ENCODE measurements at regions not wholly inside any gene's neighbourhood (a gene's known extent, or its start where the extent isn't known, plus 50 kb on each side); places are given as distances from the start of the nearest gene placed in this dataset.
A peak's percentile ranks its signal among the peaks of the same experiment; 100 is the strongest.
"Not testable (repeated sequence)": the region's sequence is repeated elsewhere in the genome, so short reads cannot be mapped to it uniquely, and the experiment has no call there.

DNA sequence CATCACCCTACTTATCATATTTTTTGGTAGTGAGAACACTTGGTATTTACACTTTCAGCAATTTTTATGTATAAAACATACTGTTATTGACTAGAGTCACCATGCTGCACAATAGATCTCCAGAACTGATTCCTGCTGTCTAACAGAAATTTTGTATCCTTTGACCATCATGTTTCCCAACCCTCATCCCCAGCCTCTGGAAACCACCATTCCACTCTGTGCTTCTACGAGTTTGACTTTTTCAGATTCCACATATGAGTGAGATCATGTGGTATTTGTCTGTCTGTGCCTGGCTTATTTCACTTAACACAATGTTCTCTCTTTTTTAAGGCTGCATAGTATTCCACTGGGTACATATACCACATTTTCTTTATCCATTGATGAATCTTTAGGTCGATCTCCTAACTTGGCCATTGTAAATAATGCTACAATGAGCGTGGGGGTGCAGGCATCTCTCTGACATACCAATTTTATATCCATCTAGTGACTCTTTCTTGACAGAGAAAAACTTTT, 115.9 kb upstream of the RUNX1 start:
- DNase-seq (ENCODE audit: low spot score) = no peak

DNA sequence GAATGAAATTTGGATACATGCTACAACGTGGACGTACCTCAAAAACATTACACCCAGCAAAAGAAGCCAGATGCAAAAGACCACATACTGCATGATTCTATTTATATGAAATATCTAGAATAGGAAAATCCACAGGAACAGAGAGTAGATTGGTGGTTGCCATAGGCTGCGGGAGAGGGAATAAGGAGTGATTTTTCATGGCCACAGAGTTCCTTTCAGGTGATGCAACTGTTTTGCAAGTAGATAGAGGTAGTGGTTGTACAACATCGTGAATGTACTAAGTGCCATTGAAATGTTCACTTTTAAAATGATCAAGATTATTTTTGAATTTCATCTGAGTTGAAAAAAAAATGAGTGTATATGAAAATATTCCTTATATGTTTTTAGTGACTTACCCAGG, 115.3 kb upstream of the RUNX1 start:
- no peak for DNase-seq (ENCODE audit: low spot score)

DNA sequence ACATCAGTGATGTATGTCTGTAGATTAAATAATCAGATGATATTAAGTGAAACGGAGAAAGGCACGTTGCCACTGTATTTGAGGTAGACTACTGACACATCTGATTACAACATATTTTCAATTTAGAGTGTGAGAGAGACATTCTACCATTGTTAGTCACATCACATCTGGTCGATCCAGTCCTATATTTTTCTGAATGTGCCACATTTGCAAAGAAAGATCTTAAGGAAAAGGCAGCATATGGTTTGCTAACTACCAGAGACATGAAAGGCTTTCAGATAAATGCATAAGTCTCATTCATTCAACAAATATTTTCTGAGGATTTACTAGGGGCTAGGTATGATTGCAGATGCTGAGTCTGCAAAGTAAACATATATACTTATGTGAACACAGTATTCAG, 114.3 kb upstream of the RUNX1 start:
- DNase-seq (ENCODE audit: low spot score) = peak; percentile 38

DNA sequence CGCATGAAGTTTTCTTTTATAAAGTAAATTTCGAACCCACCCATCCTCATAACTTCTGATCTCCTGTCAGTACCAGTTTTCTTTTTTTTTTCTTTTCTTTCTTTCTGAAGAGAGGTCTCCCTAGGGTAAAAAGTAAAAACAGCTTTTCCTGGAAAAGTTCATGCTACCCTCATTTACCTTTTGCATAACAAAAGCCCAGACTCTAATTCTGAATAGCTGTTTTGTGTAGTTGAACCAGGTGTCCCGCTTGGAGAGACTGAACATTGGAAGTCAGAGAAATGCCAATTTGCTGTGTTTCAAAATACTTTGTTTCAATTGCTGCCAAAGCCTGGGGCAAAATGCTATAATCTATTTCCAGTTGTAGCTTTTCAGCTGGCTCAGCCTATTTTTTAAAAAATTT, 113.7 kb upstream of the RUNX1 start:
- no peak for DNase-seq (ENCODE audit: low spot score)

DNA sequence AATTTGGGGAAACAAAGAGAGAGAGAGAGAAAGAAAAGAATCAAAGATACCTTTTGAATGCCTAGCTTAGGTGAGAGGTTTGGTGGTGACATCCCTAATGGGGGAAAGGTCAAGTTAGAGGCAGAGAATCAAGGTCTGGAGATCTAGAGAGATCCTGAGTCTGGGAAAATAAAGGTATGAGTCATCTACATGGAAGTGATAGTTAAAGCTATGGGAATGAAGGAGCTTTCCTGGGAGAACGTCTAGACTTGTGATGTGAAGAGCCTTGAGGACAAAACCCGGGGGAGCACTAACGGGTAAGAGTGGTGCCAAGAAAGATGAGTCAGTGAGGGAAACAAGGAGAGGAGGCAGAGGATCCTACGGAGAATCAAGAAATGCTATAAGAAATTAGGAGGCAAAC, 110.8 kb upstream of the RUNX1 start:
- DNase-seq (ENCODE audit: low spot score) = peak; percentile 20

DNA sequence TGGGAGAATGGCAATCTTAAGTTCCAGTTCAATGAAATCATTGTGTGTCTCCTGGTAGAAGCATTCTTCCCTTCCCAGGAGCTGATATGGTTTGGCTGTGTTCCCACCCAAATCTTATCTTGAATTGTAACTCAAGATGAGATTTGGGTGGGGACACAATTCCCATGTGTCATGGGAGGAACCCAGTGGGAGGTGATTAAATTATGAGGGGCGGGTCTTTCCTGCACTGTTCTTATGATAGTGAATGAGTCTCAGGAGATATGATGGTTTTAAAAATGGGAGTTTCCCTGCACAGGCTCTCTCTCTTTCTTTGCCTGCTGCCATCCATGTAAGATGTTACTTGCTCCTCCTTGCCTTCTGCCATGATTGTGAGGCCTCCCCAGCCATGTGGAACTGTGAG, 108.3 kb upstream of the RUNX1 start:
- DNase-seq (ENCODE audit: low spot score) = not testable (repeated sequence)

DNA sequence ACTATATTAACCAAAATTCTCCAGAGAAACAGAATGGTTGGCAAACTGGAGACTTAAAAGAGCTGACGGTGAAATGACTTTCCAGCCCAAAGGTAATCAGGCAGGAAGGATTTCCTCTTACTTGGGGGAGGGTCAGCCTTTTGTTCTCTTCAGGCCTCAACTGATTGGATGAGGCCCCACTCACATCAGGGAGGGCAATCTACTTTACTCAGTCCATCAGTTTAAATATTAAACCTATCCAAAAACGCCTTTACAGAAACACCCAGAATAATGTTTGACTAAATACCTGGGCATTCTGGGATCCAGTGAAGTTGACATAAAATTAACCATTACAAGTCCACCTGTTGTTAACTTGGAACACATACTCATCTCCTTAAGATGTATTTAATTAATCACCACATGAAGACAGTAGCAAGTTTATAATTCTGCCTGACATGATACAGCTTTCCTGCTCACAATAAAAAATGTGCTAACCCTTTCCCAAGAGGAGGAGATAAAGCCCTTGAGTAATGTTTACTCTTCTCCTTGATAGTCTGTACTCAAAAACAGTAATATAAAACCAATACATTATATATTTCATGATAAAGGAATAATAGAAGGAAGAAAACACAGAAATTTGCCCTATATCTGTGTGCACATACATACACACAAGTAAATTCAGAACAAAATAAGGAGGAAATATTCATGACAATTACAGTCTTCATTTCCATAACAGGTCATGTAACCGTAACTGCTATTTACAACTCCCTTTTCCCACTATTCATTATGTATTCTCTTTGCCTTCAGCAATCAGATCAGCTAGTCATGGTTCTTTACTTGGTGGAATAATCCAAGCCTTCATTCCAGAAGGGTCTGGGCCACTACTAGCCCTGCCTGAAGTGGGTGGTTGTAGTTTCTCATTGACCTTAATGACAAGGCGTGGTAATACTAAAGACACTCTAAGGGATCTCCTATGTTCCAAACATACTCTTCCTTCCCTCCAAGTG, 107.5 kb upstream of the RUNX1 start:
- no peak for DNase-seq (ENCODE audit: low spot score)

DNA sequence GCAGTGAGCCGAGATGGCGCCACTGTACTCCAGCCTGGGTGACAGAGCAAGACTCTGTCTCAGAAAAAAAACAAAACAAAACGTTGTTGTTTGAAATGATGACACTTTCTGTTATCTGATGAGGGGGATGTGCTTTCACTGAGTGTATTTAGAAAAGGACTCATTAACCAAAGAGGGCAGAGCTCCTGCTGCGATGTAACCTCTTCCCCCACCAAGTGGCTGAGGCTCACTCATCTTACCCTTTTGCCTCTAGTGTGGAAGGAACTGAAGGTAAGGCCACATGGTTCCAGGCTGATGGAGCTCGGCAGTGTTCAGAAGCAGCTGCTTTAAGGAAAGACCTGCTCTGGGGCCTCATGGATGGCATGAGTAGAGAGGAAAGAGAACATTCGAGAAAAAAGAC, 105.7 kb upstream of the RUNX1 start:
- no peak for DNase-seq (ENCODE audit: low spot score)

DNA sequence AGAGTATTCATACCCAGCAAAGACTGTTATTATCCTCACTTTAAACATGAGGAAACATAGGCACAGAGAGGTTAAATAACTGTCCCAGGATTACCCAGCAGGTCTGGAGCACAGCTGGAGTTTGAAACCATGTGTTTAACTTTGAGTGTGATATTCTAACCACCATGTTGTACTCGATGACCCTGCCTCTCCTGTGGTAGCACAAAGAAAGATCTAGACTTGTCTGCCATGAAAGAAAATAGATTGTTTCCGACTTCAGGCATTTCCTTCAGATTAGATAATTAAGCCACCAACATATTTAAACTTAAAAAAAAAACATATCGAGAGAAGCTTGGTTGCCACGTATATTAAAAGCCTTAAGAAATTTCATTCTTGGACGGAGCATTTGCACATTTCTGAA, 104.6 kb upstream of the RUNX1 start:
- no peak for DNase-seq (ENCODE audit: low spot score)

DNA sequence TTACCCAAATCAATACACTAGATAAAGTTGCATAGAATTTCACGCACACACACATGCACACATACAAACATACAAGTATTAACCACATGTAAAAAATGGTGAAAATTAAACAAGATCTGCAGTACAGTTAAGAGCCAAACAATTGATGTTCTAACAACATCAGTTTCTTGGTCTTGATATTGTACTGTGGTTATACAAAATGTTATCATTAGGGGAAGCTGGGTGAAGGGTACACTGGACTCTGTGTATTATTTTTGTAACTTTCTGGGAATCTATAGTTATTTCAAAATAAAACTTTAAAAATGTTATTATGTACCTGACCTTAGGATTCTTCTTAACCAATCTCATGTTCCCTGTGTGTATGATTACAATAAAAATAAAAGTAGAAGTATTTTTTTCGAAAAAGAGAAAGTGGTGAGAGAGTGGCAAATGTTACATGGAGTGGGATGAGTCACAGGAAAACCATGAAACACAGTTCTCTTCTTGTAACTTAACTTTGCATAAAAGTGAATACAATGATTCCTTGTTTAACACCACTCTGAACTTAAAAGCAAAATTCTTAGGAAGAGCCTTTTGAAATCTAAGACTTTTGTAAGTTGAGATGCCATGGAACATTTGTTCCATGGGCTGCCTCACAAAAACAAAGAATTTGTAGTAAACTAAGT, 101.6 kb upstream of the RUNX1 start:
- peak; percentile 36 for DNase-seq (ENCODE audit: low spot score)

DNA sequence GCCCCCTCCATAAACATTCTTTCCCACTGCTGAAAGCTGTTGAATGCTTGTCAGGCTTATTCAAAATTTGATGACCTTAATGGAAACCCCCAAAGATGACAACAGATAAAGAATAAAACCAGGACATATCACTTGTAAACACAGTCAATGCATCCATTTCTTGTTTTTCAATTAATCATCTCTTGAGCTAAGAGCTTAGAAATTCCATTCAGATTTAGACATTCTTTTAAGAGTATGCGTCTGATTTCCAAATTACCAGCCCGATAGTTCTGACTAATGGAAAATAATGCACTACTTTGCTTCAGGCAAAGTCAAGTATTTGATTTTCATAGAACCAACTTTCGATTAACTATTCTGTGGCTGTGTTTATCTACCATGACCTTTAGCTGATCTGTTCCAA, 100.6 kb upstream of the RUNX1 start:
- peak; percentile 46 for DNase-seq (ENCODE audit: low spot score)

DNA sequence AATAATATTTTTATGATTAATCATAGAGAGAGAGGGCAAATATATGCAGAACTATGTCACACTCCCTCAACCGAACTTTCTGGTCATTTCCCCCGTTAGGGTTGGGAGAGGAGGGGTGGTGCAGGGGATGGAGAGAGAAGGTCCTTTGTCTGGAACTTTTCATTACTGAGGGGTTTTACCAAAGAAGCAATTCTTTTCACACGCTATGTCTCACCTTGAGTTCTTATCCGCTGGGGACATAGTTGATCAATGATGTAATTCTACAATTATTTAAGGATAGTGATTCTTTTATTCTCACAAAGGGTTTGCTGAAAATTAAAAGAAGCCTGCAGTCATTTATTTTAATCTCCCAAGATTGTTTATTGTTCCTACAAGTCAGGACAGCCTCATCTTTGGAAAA, 98.3 kb upstream of the RUNX1 start:
- no peak for DNase-seq (ENCODE audit: low spot score)

DNA sequence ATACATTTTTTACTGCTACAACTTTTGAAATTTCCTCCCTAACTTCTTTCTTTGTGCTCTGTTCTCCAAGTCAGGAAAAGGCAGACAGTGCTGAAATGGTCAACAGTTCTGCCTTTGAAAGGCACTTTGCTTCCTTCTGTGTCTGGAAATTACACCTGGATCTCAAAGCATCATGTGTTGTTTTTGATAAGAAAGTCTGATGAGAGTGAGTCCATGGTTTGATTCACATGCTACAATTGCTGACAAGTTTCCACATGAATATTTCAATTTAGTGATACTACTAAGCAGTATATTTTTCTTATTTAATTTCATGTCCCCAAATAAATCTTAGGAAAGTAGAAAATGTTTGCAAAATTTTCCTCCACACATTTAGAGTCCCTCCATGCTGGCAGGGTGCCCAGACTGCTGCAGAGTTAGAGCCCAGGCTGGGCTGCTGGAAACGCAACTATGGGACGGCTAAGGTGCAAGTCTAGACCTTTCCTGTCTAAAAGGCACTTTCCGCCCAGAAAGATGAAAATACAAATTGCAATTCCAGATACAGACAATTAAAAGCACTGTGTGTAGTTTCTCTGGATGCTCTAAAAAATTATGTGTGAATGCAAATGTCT, 96.6 kb upstream of the RUNX1 start:
- DNase-seq (ENCODE audit: low spot score) = no peak

DNA sequence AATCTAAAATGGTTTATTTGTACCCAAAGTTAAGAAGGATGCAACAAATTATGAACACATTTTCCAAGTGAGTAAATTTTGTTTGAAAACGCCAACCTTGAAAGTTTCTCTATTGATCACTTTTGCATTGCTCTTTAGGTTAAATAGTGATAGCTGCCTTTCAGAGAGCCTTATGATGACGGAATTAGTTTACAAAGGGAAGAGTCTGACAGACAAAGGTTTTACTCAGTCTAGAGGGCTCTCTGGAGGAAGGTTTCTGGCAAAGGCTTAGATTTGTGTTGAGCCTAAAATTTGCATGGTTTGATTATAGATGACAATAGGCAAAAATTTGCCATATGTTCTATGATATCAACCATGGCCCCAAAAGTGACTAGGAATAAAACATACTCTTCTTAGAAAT, 95.9 kb upstream of the RUNX1 start:
- no peak for DNase-seq (ENCODE audit: low spot score)

DNA sequence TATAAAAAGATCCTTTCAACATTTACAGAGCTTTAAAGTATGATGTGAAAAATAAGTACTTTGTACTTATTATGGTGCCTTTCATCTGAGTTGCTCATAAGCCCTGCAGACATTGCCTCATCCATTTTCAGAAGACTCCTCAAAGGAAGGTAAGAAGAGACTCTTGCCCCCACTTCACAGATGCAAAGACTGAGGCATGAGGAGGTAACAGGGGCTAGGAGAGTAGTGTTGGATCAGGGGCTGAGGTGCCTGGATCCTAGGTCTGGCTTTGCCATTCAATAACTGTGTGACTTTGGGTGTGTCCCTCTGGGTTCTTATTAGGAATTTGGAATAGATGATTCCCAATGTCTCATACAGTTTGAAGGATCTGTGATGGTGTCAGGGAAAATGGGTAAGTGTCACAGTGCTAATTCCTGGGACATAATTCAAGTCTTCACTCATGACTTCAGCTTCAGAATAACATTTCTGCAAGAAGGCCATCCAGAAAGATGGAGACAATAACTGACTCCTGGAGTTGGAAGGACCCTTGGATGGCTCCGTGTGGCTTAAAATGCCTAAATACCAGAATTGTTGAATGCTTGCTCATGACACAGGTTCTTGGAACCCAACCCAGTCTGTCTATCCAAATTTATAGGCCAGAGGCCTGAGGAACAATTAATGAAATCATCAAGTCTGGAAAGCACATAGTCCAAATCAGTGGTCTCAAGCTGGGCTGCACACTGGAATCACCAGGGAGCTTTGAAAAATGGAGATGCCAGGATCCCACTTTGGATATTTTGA, 93.1 kb upstream of the RUNX1 start:
- no peak for DNase-seq (ENCODE audit: low spot score)

DNA sequence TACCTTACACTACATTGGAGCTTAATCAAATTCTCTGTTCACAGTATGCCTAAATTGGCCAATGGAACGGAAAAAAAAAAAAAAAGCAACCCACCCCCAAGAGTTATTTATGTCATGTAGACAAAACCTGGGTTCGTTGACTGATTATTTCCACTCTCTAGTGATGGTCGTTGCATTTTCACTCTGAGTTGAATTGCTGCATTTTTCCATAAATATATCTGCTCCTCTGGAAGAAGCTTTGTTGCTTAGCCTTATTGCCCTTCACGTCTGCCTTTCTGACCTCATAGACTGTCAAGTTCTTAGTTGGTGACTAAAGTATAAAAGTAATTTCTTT, 90.2 kb upstream of the RUNX1 start:
- DNase-seq (ENCODE audit: low spot score) = no peak

DNA sequence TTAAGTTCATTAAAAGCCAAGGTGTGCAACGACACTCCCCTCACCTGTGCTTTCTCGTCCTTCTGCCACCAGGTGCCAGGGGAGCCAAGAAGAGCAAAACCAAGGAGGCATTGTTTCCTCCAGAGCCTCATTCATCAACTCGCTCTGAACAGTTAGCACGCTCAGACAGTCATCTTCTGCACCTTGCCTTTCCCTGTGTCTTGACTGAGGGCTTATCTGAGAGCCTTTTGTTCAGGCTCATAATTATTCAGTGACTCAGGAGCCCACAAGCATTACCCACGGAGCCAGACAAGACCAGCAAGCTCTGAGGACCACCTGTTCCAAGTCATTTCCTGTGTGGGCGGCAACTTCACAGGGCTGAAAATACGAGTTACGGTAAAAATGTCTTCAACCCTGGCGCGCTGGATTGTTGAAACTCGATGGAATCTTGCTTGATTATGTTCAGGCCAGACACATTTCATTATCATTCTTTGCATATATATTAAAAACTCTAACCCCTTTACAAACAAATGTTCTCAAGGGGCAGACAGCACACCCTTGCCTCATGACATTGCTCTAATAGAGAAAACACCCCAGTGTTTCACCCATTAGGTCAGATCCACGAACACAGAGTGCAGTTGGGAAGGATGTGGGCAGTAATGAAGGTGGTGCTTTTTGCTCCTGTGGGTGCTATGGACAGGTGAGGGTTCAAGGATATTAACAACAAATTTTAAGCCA, 89.7 kb upstream of the RUNX1 start:
- no peak for DNase-seq (ENCODE audit: low spot score)

DNA sequence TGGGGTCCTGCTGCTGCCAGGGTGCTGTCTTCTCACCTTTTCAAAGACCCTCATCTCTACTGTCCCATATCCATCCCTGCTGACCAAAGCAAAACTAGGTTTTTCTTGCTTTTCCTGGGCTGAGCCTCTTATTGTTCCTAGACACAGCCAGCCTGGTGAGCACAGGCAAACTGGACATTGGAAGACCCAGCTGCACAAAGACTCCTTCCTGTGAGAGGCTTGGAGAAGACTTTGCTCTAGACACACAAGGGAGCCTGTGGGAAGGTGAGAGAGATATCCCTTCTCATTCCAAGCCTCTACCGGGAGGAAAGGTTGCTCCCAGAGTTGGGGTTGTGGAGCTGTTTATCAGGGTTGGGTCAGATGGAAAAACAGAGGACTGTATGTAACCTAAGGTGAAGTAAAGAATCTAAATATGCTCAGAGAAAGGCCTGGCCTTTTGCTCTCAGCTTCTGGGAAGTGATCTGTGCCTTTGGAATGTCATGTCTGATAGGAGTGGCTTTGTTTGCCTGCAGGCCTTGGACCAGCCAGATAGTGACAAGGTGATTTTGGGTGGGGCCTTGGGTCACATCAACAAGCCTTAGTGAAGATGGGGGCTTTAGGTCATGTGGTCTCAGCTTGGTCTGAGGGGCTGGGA, 87.6 kb upstream of the RUNX1 start:
- peak; percentile 69 for DNase-seq (ENCODE audit: low spot score)

DNA sequence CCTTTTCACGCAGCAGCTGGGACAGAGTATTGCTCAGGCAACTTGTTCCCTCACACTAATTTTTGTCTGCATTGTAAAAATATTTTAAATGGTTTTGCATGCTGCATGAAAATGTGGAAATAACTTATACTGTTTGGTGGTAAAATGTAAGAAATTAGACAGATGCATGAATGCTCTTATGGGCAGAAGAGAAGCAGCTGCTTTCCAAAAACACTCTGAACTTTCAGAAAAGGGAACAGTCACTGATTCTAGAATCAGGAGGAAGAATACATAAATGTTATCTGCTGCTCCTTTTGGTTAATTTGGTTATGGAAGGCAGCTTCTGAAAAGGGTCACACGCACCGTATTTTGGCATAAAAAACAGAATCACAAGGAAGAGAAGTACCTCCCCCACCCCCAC, 87.0 kb upstream of the RUNX1 start:
- no peak for DNase-seq (ENCODE audit: low spot score)

DNA sequence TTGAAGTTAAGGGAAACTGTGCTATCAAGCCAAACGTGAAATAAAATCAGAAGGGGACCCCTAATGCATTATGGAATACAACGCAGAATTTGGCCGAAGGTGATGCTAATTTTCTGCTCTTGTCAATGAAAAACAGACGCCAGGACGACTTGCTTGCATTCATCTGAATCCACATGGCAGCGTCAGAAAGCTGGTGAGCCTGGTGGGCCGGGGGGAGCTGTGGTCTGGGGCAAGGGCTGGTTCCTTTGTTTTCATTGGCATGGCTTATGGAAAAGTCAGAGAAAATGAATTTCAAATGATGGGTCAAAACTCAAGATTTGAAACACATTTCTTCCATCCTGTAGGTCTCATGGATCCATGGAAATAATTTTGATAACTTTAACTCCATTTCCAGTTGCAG, 86.4 kb upstream of the RUNX1 start:
- no peak for DNase-seq (ENCODE audit: low spot score)

DNA sequence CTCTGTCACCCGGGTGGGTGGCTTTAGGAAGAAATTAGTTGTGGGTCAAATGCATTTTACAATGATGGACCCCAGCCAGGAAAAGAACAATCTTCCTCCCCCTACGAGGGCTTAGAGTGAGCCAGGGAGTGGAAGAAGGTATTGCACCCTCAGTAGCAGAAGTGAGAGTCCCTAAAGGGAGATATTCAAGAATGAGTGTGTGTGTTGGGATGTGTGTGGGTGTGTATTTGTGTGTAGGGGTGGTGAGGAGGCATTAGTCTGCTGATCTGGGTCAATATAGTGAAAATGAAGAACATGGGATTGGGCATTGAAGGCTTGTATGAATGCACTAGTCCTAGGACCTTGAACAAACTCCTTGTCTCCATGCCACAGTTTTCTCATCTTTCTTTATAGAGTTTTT, 85.2 kb upstream of the RUNX1 start:
- no peak for DNase-seq (ENCODE audit: low spot score)
